Cardiac muscle cell (in vitro differentiated cells and primary cell): ENCODE measurements at regions not wholly inside any gene's neighbourhood (a gene's known extent, or its start where the extent isn't known, plus 50 kb on each side); places are given as distances from the start of the nearest gene placed in this dataset.

Experiments used
- DNase-seq, 2 donors: peaks; one replicate each; pipeline versions ENCODE4 v3.0.0 to v3.0.0-alpha.2; 2010 to 2017; ENCODE audit warnings: low read depth in 1 of 2, low spot score in 1 of 2
- H3K27ac ChIP-seq: fragments of 200-600 bp; sonication (generic); 2 replicates; pipeline ENCODE4 v1.5.1; 2016
- H3K27me3 ChIP-seq: fragments of 200-600 bp; sonication (generic); 2 replicates; pipeline ENCODE4 v1.6.0; 2016; ENCODE audit warnings: control low read depth
- H3K36me3 ChIP-seq: fragments of 200-600 bp; sonication (generic); 2 replicates; pipeline ENCODE4 v1.5.1; 2016; ENCODE audit warnings: control low read depth
- H3K4me1 ChIP-seq: fragments of 200-600 bp; sonication (generic); 2 replicates; pipeline ENCODE4 v1.8.1; 2017; ENCODE audit warnings: low read depth, mild to moderate bottlenecking, mixed run types
- H3K4me3 ChIP-seq: fragments of 200-600 bp; sonication (generic); 2 replicates; pipeline ENCODE4 v1.5.1; 2016; ENCODE audit warnings: mild to moderate bottlenecking
- H3K9me3 ChIP-seq: fragments of 200-600 bp; sonication (generic); 2 replicates; pipeline ENCODE4 v1.5.1; 2017; ENCODE audit warnings: low read depth, mild to moderate bottlenecking, control low read depth
- TF ChIP-seq, protein P1 (sequence below): IDR thresholded peaks from 2 replicates; pipeline ENCODE4 v1.5.1; 2012; ENCODE audit warnings: low read depth, mild to moderate bottlenecking, low read length

DNA sequence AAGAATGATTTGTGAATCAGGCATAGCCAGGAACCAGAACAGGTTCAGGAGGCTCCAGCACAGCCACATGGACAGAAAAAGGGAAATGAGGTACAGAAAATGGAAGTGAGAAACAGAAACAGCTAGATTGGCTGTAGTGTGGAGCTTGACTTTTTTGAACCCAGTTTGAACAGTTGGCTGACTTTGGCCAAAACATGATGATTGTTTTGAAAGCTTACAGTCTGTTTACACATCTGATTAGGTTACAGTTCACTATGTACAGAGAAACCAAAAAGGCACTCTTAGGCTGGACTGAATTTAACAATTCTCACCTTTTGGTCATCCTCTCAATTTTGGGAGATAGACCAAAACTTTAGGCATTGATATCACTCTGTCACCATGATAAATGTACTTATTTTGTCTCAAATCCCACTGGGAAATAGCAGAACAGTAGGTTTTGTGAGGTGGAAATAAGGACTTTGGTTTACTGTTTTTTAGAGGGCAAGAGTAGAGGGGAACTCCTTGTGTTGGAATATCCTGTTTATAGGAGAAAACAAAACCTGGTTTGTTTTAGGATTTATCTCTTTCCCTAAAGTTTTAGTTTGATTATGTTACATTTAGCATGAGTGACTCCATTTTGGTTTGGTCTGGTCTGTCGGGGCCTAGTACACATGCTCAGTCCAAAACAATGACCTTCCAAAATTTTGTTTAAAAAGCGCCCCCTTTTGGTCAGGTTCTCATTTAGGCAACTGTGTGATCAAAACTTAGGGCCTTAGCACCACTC is 123.1 kb downstream of the OLIG3 start:
- TF ChIP-seq, protein P1, sequence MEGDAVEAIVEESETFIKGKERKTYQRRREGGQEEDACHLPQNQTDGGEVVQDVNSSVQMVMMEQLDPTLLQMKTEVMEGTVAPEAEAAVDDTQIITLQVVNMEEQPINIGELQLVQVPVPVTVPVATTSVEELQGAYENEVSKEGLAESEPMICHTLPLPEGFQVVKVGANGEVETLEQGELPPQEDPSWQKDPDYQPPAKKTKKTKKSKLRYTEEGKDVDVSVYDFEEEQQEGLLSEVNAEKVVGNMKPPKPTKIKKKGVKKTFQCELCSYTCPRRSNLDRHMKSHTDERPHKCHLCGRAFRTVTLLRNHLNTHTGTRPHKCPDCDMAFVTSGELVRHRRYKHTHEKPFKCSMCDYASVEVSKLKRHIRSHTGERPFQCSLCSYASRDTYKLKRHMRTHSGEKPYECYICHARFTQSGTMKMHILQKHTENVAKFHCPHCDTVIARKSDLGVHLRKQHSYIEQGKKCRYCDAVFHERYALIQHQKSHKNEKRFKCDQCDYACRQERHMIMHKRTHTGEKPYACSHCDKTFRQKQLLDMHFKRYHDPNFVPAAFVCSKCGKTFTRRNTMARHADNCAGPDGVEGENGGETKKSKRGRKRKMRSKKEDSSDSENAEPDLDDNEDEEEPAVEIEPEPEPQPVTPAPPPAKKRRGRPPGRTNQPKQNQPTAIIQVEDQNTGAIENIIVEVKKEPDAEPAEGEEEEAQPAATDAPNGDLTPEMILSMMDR = peak; percentile 17
- DNase-seq = no peak
- Histone ChIP-seq H3K36me3 (no peaks in the 10 kb centered on the region), H3K4me3 (no peak overlapping the region), H3K27ac (no peak overlapping the region), H3K4me1 (no peaks in the 10 kb centered on the region), H3K9me3 (no peaks in the 10 kb centered on the region), H3K27me3 (no peaks in the 10 kb centered on the region)

- Histone ChIP-seq H3K36me3 (no peaks in the 10 kb centered on the region), H3K4me3 (no peak overlapping the region), H3K27me3 (no peaks in the 10 kb centered on the region), H3K9me3 (no peaks in the 10 kb centered on the region), H3K27ac (no peak overlapping the region), H3K4me1 (no peaks in the 10 kb centered on the region)
- DNase-seq = no peak
- TF ChIP-seq, protein P1 = no peak
Measured at GRCh38 chr6:137369136-137369535, 125.1 kb downstream of the OLIG3 start.

- H3K27ac ChIP-seq = no peak overlapping the region
- H3K4me3 ChIP-seq = no peak overlapping the region
- TF ChIP-seq, protein P1 = no peak
- H3K27me3 ChIP-seq = no peaks in the 10 kb centered on the region
- H3K36me3 ChIP-seq = no peaks in the 10 kb centered on the region
- H3K9me3 ChIP-seq = no peaks in the 10 kb centered on the region
- no peaks in the 10 kb centered on the region for H3K4me1 ChIP-seq
- DNase-seq = no peak
Measured at GRCh38 chr6:137365707-137366437, 128.3 kb downstream of the OLIG3 start.

DNA sequence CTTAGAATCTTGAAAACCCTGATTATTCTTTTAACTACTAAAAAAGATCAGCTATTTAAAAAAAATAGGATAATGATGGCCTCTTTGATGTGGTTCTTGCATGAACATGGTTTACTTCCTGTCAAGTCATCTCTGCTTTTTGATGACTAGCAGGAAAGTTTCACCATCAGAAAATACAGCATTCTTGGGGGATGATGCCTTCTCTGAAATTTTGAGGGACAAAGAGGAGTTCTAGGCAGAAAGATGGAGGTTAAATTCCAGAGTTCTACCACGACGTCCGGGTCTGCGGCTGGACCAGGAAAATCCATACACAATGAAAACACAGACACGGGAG is 130.4 kb downstream of the OLIG3 start:
- H3K27ac ChIP-seq = no peak overlapping the region
- no peak overlapping the region for H3K4me3 ChIP-seq
- no peaks in the 10 kb centered on the region for H3K36me3 ChIP-seq
- H3K4me1 ChIP-seq = no peaks in the 10 kb centered on the region
- no peaks in the 10 kb centered on the region for H3K27me3 ChIP-seq
- TF ChIP-seq, protein P1 = no peak
- H3K9me3 ChIP-seq = no peaks in the 10 kb centered on the region
- no peak for DNase-seq

DNA sequence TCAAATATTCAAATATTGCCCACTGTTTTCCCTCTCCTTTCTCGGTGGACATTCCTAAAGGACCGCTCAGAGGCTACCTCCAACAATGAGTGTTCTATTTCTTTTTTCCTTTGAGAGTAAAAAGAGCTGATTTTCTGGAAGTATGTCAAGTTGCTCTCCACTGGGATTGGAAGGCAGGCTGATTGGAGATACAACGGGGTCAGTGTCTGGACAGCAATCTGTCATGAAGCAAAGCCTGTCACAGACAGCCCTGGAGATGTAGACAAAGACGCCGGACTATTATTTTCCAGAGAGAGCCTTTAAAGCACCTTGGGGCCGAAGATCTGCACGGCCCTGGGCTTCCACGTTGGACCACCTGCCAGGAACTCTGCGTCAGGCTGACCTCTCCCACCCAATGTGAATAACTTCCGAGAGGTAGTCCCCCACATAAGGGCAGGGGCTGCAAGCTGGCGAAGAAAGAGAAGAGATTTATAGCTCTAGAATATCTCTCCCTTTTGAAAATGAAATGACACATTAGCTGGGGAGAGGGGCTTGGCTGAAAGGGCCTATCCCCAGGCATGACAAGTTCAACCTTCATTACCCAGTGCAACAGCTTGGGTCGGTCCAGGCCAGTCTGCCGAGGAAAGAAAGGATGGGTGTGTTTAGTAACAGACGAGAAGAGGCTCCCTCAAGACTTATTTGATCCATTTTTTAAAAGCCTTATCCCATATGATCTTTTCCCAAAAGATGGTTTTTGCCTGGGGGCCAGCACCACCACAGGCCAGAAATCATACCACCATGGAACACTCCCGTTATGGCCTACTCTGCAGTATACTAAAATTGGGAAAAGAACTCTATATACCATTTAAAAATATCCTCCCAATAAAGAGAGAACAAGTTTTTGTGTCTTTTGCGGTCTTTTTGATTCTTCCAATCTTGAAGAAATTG is 131.1 kb downstream of the OLIG3 start:
- no peak for DNase-seq
- Histone ChIP-seq H3K9me3 (no peaks in the 10 kb centered on the region), H3K4me1 (peaks cover under 1% of the 10 kb centered on the region), H3K4me3 (no peak overlapping the region), H3K36me3 (no peaks in the 10 kb centered on the region), H3K27ac (no peak overlapping the region), H3K27me3 (no peaks in the 10 kb centered on the region)
- TF ChIP-seq, protein P1 = no peak
